GM12892 (cell line): ENCODE measurements at regions not wholly inside any gene's neighbourhood (a gene's known extent, or its start where the extent isn't known, plus 50 kb on each side); places are given as distances from the start of the nearest gene placed in this dataset.

Experiments
- POLR2A ChIP-seq: IDR thresholded peaks from 2 replicates; pipeline ENCODE4 v1.6.1; 2011; ENCODE audit warnings: low read depth, low read length, control low read depth
- TAF1 ChIP-seq: IDR thresholded peaks from 2 replicates; pipeline ENCODE4 v1.6.1; 2011; ENCODE audit warnings: low read depth, mild to moderate bottlenecking, control low read depth, low read length, borderline replicate concordance

- no peak for TF ChIP-seq POLR2A
- no peak for TF ChIP-seq TAF1
These were observed 249.4 kb upstream of the AJAP1 start for GRCh38 chr1:4404854-4405590.
